ENCODE measurements at regions not wholly inside any gene's neighbourhood (a gene's known extent, or its start where the extent isn't known, plus 50 kb on each side); places are given as distances from the start of the nearest gene placed in this dataset.

GRCh38 chr18:46338766-46339165 is 234.6 kb downstream of the HAUS1 start:
- TF ChIP-seq CTCF (IDR thresholded peaks at IDR 0.05; ENCODE audit: insufficient read depth, low read depth, low read length, missing control alignments): no peak
- DNase-seq (ENCODE audit: low read depth): no peak
- no peak overlapping the region for H3K4me3 ChIP-seq (ENCODE audit: low read depth, low read length)

GRCh38 chr18:46340716-46341115 is 236.5 kb downstream of the HAUS1 start:
- H3K4me3 ChIP-seq (ENCODE audit: low read depth, low read length): no peak overlapping the region
- no peak for TF ChIP-seq CTCF (IDR thresholded peaks at IDR 0.05; ENCODE audit: insufficient read depth, low read depth, low read length, missing control alignments)
- no peak for DNase-seq (ENCODE audit: low read depth)

DNA sequence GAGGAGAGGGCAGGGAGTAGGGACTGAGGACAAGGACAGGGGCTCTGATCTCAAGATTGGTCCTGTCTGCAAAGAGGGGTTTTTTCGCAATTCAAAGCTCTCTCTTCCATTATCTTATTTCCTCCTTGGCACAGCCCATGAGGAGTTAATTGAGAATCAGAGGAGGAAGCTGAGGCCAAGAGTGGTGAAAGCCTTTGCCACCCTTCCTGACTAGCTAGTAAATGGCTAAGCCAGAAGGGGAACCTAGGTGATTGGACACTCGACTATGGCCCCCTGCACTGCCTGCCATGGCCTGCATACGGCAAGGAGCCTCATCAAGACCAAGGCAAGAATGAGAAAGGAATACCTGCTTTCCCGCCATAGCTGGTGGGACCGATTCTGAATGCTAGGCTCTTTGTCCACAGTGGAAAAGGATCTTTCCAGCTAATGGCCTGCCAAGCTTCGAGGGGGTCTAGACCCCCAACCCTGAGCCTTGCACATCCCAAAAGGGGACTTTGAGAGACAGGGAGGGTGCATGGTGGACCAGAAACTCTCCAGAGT is 237.9 kb downstream of the HAUS1 start:
- H3K4me3 ChIP-seq (ENCODE audit: low read depth, low read length): no peak overlapping the region
- no peak for DNase-seq (ENCODE audit: low read depth)
- TF ChIP-seq CTCF (IDR thresholded peaks at IDR 0.05; ENCODE audit: insufficient read depth, low read depth, low read length, missing control alignments): no peak

DNA sequence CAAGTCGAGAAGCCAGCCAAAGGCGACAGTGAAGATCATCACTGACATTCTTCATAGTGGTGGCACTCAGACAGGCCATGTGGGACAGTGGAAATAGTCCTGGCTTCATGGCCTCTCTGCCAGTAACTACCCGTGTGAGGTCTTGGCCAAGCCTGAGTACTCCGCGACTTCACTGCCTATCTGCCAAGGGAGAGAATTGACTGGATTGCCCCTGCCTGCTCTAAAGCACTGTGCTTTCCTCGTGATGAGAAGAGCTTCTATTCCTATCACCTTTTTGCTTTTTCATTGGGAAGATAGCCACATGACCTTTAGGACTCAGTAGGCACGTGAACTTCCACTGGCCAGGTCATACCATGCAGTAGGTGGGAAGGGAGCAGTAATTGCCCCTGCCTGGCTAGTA is 239.3 kb downstream of the HAUS1 start:
- no peak for TF ChIP-seq CTCF (IDR thresholded peaks at IDR 0.05; ENCODE audit: insufficient read depth, low read depth, low read length, missing control alignments)
- DNase-seq (ENCODE audit: low read depth): no peak
- H3K4me3 ChIP-seq (ENCODE audit: low read depth, low read length): no peak overlapping the region

DNA sequence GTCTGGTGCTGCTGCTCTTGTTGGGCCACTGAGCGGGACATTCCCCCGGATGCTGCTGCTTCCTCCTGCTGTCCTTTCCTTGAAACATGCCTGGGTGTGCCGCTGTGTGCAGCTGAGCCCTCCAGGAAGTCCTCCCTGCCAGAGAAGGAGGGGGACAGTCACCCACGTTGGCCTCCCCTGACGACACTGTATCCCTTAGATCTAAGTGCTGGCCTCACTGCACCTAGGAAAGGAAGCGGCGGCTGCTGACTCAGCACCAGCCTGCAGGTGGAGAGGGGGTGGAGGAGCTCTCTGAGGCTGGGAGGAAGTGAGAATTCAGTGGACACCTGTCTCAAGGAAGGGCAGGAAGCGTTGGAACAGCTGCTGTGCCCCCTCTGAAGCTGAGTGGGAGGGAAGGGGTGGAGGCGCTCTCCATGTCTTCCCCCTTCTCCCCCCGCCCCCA is 239.8 kb downstream of the HAUS1 start:
- DNase-seq (ENCODE audit: low read depth): peak; percentile 81
- H3K4me3 ChIP-seq (ENCODE audit: low read depth, low read length): no peak overlapping the region
- TF ChIP-seq CTCF (IDR thresholded peaks at IDR 0.05; ENCODE audit: insufficient read depth, low read depth, low read length, missing control alignments): peak; percentile 0

GRCh38 chr18:46344416-46345180 is 240.4 kb downstream of the HAUS1 start:
- TF ChIP-seq CTCF (IDR thresholded peaks at IDR 0.05; ENCODE audit: insufficient read depth, low read depth, low read length, missing control alignments): no peak
- DNase-seq (ENCODE audit: low read depth): no peak
- no peak overlapping the region for H3K4me3 ChIP-seq (ENCODE audit: low read depth, low read length)

DNA sequence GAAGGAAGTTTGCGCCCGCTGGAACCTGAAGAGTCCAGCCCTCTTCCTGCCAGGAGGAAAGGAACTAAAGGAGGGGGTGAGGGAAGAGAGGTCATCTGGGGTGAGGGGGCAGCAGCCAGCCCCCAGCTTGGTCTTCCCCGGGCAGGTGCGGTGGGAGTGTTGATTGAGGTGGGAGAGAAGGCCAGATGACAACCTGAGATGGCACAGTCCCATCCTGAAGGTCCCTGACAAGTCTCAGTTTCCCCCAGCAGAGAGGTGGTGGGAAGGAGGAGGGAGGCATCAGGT is 240.9 kb downstream of the HAUS1 start:
- no peak for DNase-seq (ENCODE audit: low read depth)
- H3K4me3 ChIP-seq (ENCODE audit: low read depth, low read length): no peak overlapping the region
- no peak for TF ChIP-seq CTCF (IDR thresholded peaks at IDR 0.05; ENCODE audit: insufficient read depth, low read depth, low read length, missing control alignments)
